ENCODE measurements at regions not wholly inside any gene's neighbourhood (a gene's known extent, or its start where the extent isn't known, plus 50 kb on each side); places are given as distances from the start of the nearest gene placed in this dataset.

- intact Hi-C loops (cut with micrococcal nuclease): no loop called here
These were observed 123.8 kb upstream of the CACNA2D1 start for GRCh38 chr7:82567356-82567755.

GRCh38 chr7:82566752-82567151, 123.2 kb upstream of the CACNA2D1 start:
- intact Hi-C loops (cut with micrococcal nuclease): no loop called here

GRCh38 chr7:82562716-82563404, 119.3 kb upstream of the CACNA2D1 start:
- intact Hi-C loops (cut with micrococcal nuclease): no loop called here

- intact Hi-C loops (cut with micrococcal nuclease): no loop called here
These were observed 115.7 kb upstream of the CACNA2D1 start for GRCh38 chr7:82559193-82559805.

GRCh38 chr7:82549616-82550285, 106.2 kb upstream of the CACNA2D1 start:
- intact Hi-C loops (cut with micrococcal nuclease): no loop called here

GRCh38 chr7:82548141-82548688, 104.6 kb upstream of the CACNA2D1 start:
- intact Hi-C loops (cut with micrococcal nuclease): no loop called here

- intact Hi-C loops (cut with micrococcal nuclease): no loop called here
These were observed 99.1 kb upstream of the CACNA2D1 start for GRCh38 chr7:82542665-82543064.

GRCh38 chr7:82539969-82540368, 96.4 kb upstream of the CACNA2D1 start:
- intact Hi-C loops (cut with micrococcal nuclease): no loop called here

DNA sequence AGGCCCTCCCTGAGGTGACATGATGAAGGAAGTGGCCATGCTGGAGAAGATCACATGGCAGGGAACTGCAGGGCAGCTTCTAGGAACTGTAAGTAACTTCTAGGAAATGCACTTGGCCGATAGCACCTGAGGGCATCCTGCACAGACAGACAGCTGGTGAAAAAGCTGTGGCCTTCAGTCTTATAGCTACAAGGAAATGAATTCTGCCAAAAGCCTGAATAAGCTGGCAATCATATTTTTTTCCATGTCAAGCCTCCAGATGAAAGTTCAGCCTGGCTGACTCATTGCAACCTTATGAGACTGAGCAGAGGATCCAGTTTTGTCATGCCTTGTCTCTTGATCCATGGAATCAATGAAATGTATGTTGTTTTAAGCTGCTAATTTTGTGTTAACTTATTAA, 91.1 kb upstream of the CACNA2D1 start:
- intact Hi-C loops (cut with micrococcal nuclease): no loop called here

GRCh38 chr7:82530361-82530760, 86.8 kb upstream of the CACNA2D1 start:
- intact Hi-C loops (cut with micrococcal nuclease): no loop called here

- intact Hi-C loops (cut with micrococcal nuclease): no loop called here
These were observed 85.2 kb upstream of the CACNA2D1 start for GRCh38 chr7:82528577-82529310.

- intact Hi-C loops (cut with micrococcal nuclease): no loop called here
These were observed 84.3 kb upstream of the CACNA2D1 start for GRCh38 chr7:82527851-82528250.

DNA sequence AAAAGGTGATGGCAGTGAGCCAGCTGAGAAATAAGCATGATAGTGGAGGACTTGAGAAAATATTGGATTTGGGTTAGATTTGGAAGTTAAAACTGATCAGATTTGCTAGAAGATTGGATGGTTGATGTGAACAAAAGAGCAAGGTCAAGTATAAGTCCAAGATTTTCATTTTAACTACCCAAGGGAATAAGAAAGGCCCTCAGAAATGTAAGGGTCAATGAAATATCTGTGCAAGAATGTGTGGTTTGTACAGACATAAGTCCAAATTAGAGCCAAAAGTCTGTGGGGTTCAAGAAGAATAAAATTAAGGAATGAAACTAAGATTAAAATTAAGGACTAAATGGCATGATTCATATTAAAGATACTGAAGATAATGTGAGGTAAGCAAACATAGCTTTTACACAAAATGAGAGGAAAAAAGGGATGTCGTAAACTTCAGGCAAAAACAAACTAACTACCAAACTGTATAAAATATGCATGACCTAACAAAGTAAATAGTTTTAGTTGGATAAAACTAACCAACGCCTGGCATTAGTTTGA, 78.4 kb upstream of the CACNA2D1 start:
- intact Hi-C loops (cut with micrococcal nuclease): no loop called here

DNA sequence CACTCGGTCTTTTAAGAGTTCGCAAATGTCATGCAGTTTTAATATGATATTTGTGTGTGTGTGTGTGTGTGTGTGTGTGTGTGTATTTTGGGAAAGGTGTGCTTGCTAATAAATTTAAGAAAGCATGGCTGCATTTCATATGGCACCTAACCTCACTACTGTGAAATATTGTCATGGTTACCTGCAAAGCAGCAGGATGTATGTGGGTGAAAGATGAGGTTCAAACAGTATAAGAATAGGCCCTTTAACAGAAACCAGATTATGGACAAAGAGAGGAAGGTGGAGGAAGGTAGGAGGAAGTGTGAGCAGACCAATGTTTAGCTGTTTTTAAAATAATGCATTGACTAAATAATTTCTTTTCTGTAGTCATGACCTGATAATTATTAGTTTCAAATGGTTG, 73.5 kb upstream of the CACNA2D1 start:
- intact Hi-C loops (cut with micrococcal nuclease): no loop called here

DNA sequence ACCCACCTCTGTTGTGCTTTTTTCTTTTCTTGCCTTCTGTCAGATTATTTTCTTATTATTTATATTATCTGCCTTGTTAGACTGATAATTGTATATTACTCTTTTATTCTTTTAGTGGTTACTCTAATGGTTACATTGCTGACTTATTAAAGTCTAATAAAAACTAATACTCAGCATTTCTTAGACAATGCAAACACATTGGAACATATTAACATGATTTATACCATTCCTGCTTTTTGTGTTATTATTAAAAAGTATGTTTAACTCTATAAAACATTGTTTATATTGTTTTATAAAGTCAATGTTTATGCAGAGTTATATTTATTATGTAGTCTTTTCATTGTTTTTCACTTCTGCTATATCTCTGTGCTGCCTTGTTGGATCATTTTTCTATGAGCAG, 68.0 kb upstream of the CACNA2D1 start:
- intact Hi-C loops (cut with micrococcal nuclease): no loop called here

DNA sequence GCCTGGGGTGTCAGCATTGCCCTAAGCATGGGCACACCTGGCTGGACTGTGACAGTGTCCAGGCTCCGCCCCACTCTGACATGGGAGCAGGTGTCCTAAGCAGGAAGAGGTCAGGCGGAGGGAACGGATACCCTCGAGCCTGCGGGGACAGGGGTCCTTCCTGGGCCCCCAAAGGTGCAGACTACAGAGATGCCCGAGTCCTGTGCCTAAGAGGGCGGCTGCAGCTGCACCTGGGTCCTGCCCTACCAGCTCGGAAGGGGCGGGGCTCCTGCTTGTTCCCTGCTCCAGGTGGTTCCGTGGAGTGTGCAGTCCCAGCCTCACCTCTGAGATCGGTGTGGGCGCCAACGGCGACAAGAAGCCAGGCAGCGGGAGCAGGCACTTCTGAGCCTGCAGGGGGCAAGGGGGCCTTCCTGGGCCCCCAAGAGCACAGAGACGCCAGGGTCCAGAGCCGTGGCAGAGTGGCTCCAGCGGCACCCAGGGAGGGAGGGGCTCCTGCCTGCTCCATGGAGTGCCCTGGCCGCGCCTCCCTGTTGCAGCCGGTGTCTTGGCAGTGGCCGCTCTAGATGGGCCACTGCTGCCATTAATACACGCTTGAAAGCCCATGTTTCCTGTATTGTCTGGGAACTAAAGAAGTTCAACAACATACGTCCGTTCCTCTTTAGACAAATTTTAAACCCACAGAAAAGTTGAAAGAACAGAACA, 64.5 kb upstream of the CACNA2D1 start:
- intact Hi-C loops (cut with micrococcal nuclease): no loop called here

GRCh38 chr7:82507365-82507975, 63.9 kb upstream of the CACNA2D1 start:
- intact Hi-C loops (cut with micrococcal nuclease): no loop called here

DNA sequence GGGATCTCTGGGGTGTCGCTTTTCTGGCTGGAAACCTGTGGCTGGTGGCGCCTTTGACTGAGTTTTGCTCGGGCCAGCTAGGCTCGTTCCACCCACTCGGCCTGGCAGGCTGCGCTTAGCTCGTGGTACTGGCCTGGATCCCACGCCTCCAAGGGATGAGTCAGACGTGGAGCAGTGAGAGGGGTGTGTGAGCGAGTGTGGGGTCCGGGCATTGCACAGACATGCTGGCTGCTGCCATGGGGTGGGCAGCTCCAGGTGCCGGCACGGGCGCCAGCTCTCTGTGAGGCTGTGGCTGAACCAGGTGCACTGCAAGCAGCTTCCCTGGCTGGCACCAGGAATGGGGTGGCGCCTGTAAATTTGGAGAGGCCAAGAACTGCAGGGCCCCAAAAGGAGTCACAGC, 63.1 kb upstream of the CACNA2D1 start:
- intact Hi-C loops (cut with micrococcal nuclease): no loop called here

- intact Hi-C loops (cut with micrococcal nuclease): no loop called here
These were observed 62.6 kb upstream of the CACNA2D1 start for GRCh38 chr7:82506208-82506607.

DNA sequence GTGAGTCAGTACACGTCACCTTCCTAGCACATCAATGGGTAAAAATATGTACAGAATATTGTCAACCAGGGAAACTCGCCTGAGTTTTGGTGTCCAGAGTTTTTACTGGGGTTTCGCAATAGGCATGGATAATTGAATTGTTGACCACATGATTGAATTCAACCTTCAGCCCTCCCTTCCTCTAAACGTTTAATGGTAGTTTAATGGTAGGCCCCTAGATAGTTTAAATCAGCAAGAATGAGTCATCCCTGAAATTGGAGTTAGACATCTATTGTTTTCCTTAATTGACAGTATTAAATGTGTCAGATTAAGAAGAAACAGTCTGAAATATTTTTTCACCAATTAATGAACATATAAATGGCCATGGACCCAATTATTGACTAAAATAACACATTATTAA, 57.8 kb upstream of the CACNA2D1 start:
- intact Hi-C loops (cut with micrococcal nuclease): no loop called here

Measured in T-helper 1 cell treated with Interleukin-12 subunit alpha and Interleukin-12 subunit beta and Interleukin-4 antibody, amounts not matched to agents 30 ng/mL and 1 ng/mL, for 36 hours (primary cell).